Retinal pigment epithelial cell (primary cell): ENCODE measurements at regions not wholly inside any gene's neighbourhood (a gene's known extent, or its start where the extent isn't known, plus 50 kb on each side); places are given as distances from the start of the nearest gene placed in this dataset.

Source experiments
- DNase-seq: peaks from one replicate; pipeline ENCODE4 v3.0.0-alpha.2; 2010; ENCODE audit warnings: low read depth
- H3K4me3 ChIP-seq: 2 replicates; pipeline ENCODE4 v1.5.1; 2011; ENCODE audit warnings: mild to moderate bottlenecking, low read length, control low read depth, moderate library complexity
- TF ChIP-seq, protein P1 (sequence below): conservative IDR thresholded peaks from 2 replicates; pipeline ENCODE4 v1.5.1; 2011; ENCODE audit warnings: low read depth, low read length, control low read depth, inconsistent platforms

GRCh38 chr7:3201306-3201705 is 99.7 kb upstream of the SDK1 start:
- DNase-seq: no peak
- TF ChIP-seq, protein P1, sequence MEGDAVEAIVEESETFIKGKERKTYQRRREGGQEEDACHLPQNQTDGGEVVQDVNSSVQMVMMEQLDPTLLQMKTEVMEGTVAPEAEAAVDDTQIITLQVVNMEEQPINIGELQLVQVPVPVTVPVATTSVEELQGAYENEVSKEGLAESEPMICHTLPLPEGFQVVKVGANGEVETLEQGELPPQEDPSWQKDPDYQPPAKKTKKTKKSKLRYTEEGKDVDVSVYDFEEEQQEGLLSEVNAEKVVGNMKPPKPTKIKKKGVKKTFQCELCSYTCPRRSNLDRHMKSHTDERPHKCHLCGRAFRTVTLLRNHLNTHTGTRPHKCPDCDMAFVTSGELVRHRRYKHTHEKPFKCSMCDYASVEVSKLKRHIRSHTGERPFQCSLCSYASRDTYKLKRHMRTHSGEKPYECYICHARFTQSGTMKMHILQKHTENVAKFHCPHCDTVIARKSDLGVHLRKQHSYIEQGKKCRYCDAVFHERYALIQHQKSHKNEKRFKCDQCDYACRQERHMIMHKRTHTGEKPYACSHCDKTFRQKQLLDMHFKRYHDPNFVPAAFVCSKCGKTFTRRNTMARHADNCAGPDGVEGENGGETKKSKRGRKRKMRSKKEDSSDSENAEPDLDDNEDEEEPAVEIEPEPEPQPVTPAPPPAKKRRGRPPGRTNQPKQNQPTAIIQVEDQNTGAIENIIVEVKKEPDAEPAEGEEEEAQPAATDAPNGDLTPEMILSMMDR: no peak

DNA sequence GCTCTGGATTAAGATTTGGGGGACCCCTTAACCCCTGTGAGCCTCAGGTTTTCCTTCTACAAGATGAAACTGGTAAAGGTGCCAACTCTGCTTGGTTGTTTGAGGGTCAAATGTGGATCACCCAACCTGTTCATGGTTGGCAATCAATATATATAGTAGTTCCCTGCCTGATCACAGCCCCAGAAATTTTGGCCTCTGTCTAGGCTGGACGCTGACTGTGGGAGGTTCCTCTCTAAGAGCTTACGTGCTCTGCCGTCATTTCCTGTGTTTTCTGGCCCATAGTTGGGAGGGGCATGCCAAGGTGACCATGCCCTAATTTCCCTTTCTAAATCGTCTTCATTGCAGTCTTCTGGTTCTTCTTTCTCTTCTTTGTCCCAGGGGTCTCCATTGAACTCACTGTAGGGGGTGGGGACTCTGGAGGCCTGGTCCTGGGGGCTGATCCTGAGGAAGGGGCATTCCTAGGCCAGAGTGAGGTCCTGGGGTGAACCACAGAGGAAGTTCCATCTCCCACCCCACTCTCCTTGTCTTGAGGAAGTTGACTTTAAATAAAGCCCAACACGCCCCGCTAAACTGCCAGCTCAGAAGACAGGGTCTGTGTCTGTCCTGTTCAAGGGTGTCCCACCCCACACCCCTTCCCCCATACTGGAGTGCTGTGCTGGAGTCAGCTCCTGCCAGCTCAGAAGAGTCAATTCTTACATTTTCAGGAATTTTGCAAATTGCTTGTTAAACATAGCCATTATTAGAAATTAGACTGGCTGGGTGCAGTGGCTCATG is 98.9 kb upstream of the SDK1 start:
- no peak for DNase-seq
- TF ChIP-seq, protein P1: no peak
- H3K4me3 ChIP-seq: no peak overlapping the region

More at GRCh38 chr7:3201306-3201705, 99.7 kb upstream of the SDK1 start:
- no peak overlapping the region for H3K4me3 ChIP-seq

GRCh38 chr7:3204526-3204925 is 96.5 kb upstream of the SDK1 start:
- TF ChIP-seq, protein P1: no peak
- DNase-seq: no peak
- no peak overlapping the region for H3K4me3 ChIP-seq

GRCh38 chr7:3206101-3206500 is 95.0 kb upstream of the SDK1 start:
- no peak overlapping the region for H3K4me3 ChIP-seq
- TF ChIP-seq, protein P1: no peak
- no peak for DNase-seq

GRCh38 chr7:3206771-3207191 is 94.3 kb upstream of the SDK1 start:
- TF ChIP-seq, protein P1: no peak
- no peak overlapping the region for H3K4me3 ChIP-seq
- DNase-seq: no peak

GRCh38 chr7:3207387-3207902 is 93.6 kb upstream of the SDK1 start:
- TF ChIP-seq, protein P1: no peak
- DNase-seq: no peak
- H3K4me3 ChIP-seq: no peak overlapping the region

GRCh38 chr7:3210531-3210930 is 90.5 kb upstream of the SDK1 start:
- no peak for DNase-seq
- H3K4me3 ChIP-seq: no peak overlapping the region
- TF ChIP-seq, protein P1: no peak
